ENCODE measurements at regions not wholly inside any gene's neighbourhood (a gene's known extent, or its start where the extent isn't known, plus 50 kb on each side); places are given as distances from the start of the nearest gene placed in this dataset.
"Not testable (repeated sequence)": the region's sequence is repeated elsewhere in the genome, so short reads cannot be mapped to it uniquely, and the experiment has no call there.

GRCh38 chr13:81041761-81042160 lies 700.8 kb upstream of the SPRY2 start:
- in situ Hi-C loops (cut with MboI; ENCODE audit: low sequenced_read_pairs): no loop called here

GRCh38 chr13:81031996-81032395 lies 691.1 kb upstream of the SPRY2 start:
- in situ Hi-C loops (cut with MboI; ENCODE audit: low sequenced_read_pairs): no loop called here

- in situ Hi-C loops (cut with MboI; ENCODE audit: low sequenced_read_pairs): no loop called here
These were observed 684.2 kb upstream of the SPRY2 start for GRCh38 chr13:81025091-81025490.

- in situ Hi-C loops (cut with MboI; ENCODE audit: low sequenced_read_pairs): loop anchor here (25.0 kb wide), 1 partner anchor 1334 kb away; no protein-coding TSS in a partner anchor
These were observed 680.4 kb upstream of the SPRY2 start for GRCh38 chr13:81021284-81021840.

- in situ Hi-C loops (cut with MboI; ENCODE audit: low sequenced_read_pairs): loop anchor here (25.0 kb wide), 1 partner anchor 1333 kb away; no protein-coding TSS in a partner anchor
These were observed 679.1 kb upstream of the SPRY2 start for GRCh38 chr13:81020010-81020409.

GRCh38 chr13:81018936-81019335 lies 678.0 kb upstream of the SPRY2 start:
- in situ Hi-C loops (cut with MboI; ENCODE audit: low sequenced_read_pairs): loop anchor here (25.0 kb wide), 1 partner anchor 1332 kb away; no protein-coding TSS in a partner anchor

GRCh38 chr13:81017513-81018152 lies 676.7 kb upstream of the SPRY2 start:
- in situ Hi-C loops (cut with MboI; ENCODE audit: low sequenced_read_pairs): loop anchor here (25.0 kb wide), 1 partner anchor 1330 kb away; no protein-coding TSS in a partner anchor

- in situ Hi-C loops (cut with MboI; ENCODE audit: low sequenced_read_pairs): loop anchor here (25.0 kb wide), 1 partner anchor 1325 kb away; no protein-coding TSS in a partner anchor
These were observed 671.1 kb upstream of the SPRY2 start for GRCh38 chr13:81012031-81012430.

GRCh38 chr13:81001828-81002385 lies 661.0 kb upstream of the SPRY2 start:
- in situ Hi-C loops (cut with MboI; ENCODE audit: low sequenced_read_pairs): loop anchor here (25.0 kb wide), 1 partner anchor 1315 kb away; no protein-coding TSS in a partner anchor

- in situ Hi-C loops (cut with MboI; ENCODE audit: low sequenced_read_pairs): not testable (repeated sequence)
These were observed 657.7 kb upstream of the SPRY2 start for GRCh38 chr13:80998603-80999002.

GRCh38 chr13:80989747-80990146 lies 648.8 kb upstream of the SPRY2 start:
- in situ Hi-C loops (cut with MboI; ENCODE audit: low sequenced_read_pairs): no loop called here

- in situ Hi-C loops (cut with MboI; ENCODE audit: low sequenced_read_pairs): no loop called here
These were observed 648.3 kb upstream of the SPRY2 start for GRCh38 chr13:80989241-80989640.

GRCh38 chr13:80988391-80989151 lies 647.6 kb upstream of the SPRY2 start:
- in situ Hi-C loops (cut with MboI; ENCODE audit: low sequenced_read_pairs): no loop called here

- in situ Hi-C loops (cut with MboI; ENCODE audit: low sequenced_read_pairs): no loop called here
These were observed 638.2 kb upstream of the SPRY2 start for GRCh38 chr13:80979035-80979641.

- in situ Hi-C loops (cut with MboI; ENCODE audit: low sequenced_read_pairs): no loop called here
These were observed 636.2 kb upstream of the SPRY2 start for GRCh38 chr13:80977168-80977567.

- in situ Hi-C loops (cut with MboI; ENCODE audit: low sequenced_read_pairs): no loop called here
These were observed 635.0 kb upstream of the SPRY2 start for GRCh38 chr13:80975903-80976302.

GRCh38 chr13:80973721-80974120 lies 632.8 kb upstream of the SPRY2 start:
- in situ Hi-C loops (cut with MboI; ENCODE audit: low sequenced_read_pairs): no loop called here

- in situ Hi-C loops (cut with MboI; ENCODE audit: low sequenced_read_pairs): no loop called here
These were observed 632.0 kb upstream of the SPRY2 start for GRCh38 chr13:80972857-80973478.

- in situ Hi-C loops (cut with MboI; ENCODE audit: low sequenced_read_pairs): no loop called here
These were observed 624.2 kb upstream of the SPRY2 start for GRCh38 chr13:80965097-80965496.

GRCh38 chr13:80962855-80963254 lies 621.9 kb upstream of the SPRY2 start:
- in situ Hi-C loops (cut with MboI; ENCODE audit: low sequenced_read_pairs): no loop called here

- in situ Hi-C loops (cut with MboI; ENCODE audit: low sequenced_read_pairs): no loop called here
These were observed 621.2 kb upstream of the SPRY2 start for GRCh38 chr13:80962173-80962572.
